ENCODE measurements at regions not wholly inside any gene's neighbourhood (a gene's known extent, or its start where the extent isn't known, plus 50 kb on each side); places are given as distances from the start of the nearest gene placed in this dataset.

DNA sequence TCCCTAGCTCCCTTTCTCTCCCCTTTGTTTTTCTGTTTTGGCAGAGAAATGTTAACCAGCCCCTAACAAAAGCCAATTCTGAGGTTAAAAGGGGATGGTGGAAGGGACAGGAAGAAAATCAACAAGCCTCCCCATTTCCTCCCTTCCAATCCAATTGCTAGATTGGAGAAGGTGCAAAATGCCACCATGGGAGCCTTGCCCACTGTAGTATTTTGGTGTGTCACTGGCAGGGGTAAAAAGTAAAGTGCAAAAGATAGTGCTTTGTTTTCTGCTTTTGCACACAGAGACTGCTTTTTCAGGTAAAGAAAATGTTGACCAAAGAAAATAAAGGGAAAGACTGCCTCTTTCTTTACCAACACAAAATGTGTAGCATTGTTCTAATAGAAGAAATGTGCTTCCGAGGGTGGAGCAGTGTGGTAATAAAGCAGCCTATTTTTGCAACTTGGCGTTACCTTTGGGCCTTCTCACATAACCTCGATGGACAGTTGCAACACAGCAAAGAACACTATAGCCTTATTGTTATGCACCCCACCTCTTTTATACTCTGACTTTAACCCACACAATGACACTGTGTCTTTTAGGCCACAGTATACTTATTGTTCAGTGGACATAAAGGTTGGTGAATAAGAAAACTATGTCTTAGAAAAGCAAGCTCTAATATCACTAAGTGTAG is 861.8 kb downstream of the BCL11A start:
- H3K4me3 ChIP-seq (ENCODE audit: control extremely low read depth in 1 of 5, extremely low read depth in 1 of 5, insufficient read depth in 1 of 5, low read depth in 2 of 5, low read length in 4 of 5), result no peak overlapping the region
- H3K27me3 ChIP-seq (replicated peaks in 1 of 4; ENCODE audit: control extremely low read depth in 1 of 4, control insufficient read depth in 3 of 4, insufficient read depth in 4 of 4, low read length in 3 of 4), result no peaks in the 10 kb centered on the region
- Mint-ChIP-seq H3K4me3 (no peak overlapping the region), H3K9me3 (ENCODE audit: insufficient read depth) (no peaks in the 10 kb centered on the region), H3K27ac (no peak overlapping the region), H3K4me1 (no peaks in the 10 kb centered on the region), H3K27me3 (no peaks in the 10 kb centered on the region)
- peaks cover 1 to 12% (median 2%) of the 10 kb centered on the region in 3 donors for H3K9me3 ChIP-seq (ENCODE audit: control extremely low read depth in 1 of 3, control insufficient read depth in 2 of 3, insufficient read depth in 1 of 3, low read length in 2 of 3)
- no peaks in the 10 kb centered on the region for H3K79me2 ChIP-seq (ENCODE audit: control insufficient read depth, insufficient read depth, low read length)
- CTCF ChIA-PET, result no interaction called here
- H3K9ac ChIP-seq (ENCODE audit: low read length), result no peak overlapping the region
- no peaks in the 10 kb centered on the region for H3K4me1 ChIP-seq (ENCODE audit: control insufficient read depth in 2 of 2, insufficient read depth in 2 of 2, low read length in 2 of 2)
- no peak overlapping the region for H3K27ac ChIP-seq (ENCODE audit: low read length in 2 of 2)
- POLR2A ChIA-PET, result no interaction called here
- DNase-seq (no peak), ATAC-seq (ENCODE audit: low read depth) (no peak)
- intact Hi-C loops (cut with micrococcal nuclease), result no loop called here
- no CpG with 5 or more reads among the region's 3 CpGs for WGBS (ENCODE audit: insufficient coverage)
- TF ChIP-seq EZH2 (IDR thresholded peaks at IDR 0.05; ENCODE audit: borderline replicate concordance, insufficient read depth, low read depth, low read length, poor library complexity, severe bottlenecking), result no peak
- TF ChIP-seq, protein P1, sequence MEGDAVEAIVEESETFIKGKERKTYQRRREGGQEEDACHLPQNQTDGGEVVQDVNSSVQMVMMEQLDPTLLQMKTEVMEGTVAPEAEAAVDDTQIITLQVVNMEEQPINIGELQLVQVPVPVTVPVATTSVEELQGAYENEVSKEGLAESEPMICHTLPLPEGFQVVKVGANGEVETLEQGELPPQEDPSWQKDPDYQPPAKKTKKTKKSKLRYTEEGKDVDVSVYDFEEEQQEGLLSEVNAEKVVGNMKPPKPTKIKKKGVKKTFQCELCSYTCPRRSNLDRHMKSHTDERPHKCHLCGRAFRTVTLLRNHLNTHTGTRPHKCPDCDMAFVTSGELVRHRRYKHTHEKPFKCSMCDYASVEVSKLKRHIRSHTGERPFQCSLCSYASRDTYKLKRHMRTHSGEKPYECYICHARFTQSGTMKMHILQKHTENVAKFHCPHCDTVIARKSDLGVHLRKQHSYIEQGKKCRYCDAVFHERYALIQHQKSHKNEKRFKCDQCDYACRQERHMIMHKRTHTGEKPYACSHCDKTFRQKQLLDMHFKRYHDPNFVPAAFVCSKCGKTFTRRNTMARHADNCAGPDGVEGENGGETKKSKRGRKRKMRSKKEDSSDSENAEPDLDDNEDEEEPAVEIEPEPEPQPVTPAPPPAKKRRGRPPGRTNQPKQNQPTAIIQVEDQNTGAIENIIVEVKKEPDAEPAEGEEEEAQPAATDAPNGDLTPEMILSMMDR (IDR thresholded peaks at IDR 0.05), result no peak
- H2AFZ ChIP-seq (ENCODE audit: insufficient read depth, low read depth, low read length, poor library complexity, severe bottlenecking), result no peak overlapping the region
- no peak overlapping the region for H3K4me2 ChIP-seq (replicated peaks; ENCODE audit: low read depth, low read length, poor library complexity, severe bottlenecking)
- no peaks in the 10 kb centered on the region for H3K36me3 ChIP-seq (replicated peaks in 1 of 2; ENCODE audit: control extremely low read depth in 1 of 2, control insufficient read depth in 1 of 2, extremely low read depth in 1 of 2, insufficient read depth in 2 of 2, low read length in 1 of 2)
- H4K20me1 ChIP-seq (ENCODE audit: control insufficient read depth, insufficient read depth, low read length, poor library complexity, severe bottlenecking), result no peaks in the 10 kb centered on the region

DNA sequence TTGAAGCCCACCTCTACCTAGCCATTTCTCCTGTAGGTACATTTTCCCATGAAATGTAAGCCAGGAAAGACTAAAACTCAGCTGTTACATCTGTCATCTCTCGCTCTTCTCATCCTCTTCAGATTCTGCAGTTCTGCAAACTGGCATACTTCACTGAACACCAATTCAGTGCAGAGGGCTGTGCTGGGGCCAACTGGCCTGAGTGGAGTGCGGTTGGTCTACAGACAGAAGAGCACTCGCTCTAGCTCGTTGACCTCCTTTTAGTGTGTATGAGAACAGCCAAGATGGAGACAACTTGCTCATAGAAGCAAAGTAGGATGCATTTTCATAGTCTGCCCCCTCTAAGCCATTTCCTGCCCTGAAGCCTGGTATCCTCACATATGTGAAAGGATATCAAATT is 862.6 kb downstream of the BCL11A start:
- ATAC-seq (ENCODE audit: low read depth), result no peak
- Histone ChIP-seq H3K4me1 (ENCODE audit: control insufficient read depth in 2 of 2, insufficient read depth in 2 of 2, low read length in 2 of 2) (no peaks in the 10 kb centered on the region), H3K4me2 (replicated peaks; ENCODE audit: low read depth, low read length, poor library complexity, severe bottlenecking) (no peak overlapping the region), H3K27ac (ENCODE audit: low read length in 2 of 2) (no peak overlapping the region), H3K9me3 (ENCODE audit: control extremely low read depth in 1 of 3, control insufficient read depth in 2 of 3, insufficient read depth in 1 of 3, low read length in 2 of 3) (peaks cover 1 to 12% (median 2%) of the 10 kb centered on the region in 3 donors), H3K9ac (ENCODE audit: low read length) (no peak overlapping the region), H3K4me3 (ENCODE audit: control extremely low read depth in 1 of 5, extremely low read depth in 1 of 5, insufficient read depth in 1 of 5, low read depth in 2 of 5, low read length in 4 of 5) (no peak overlapping the region), H3K27me3 (replicated peaks in 1 of 4; ENCODE audit: control extremely low read depth in 1 of 4, control insufficient read depth in 3 of 4, insufficient read depth in 4 of 4, low read length in 3 of 4) (no peaks in the 10 kb centered on the region), H2AFZ (ENCODE audit: insufficient read depth, low read depth, low read length, poor library complexity, severe bottlenecking) (no peak overlapping the region), H3K36me3 (replicated peaks in 1 of 2; ENCODE audit: control extremely low read depth in 1 of 2, control insufficient read depth in 1 of 2, extremely low read depth in 1 of 2, insufficient read depth in 2 of 2, low read length in 1 of 2) (no peaks in the 10 kb centered on the region), H3K79me2 (ENCODE audit: control insufficient read depth, insufficient read depth, low read length) (no peaks in the 10 kb centered on the region), H4K20me1 (ENCODE audit: control insufficient read depth, insufficient read depth, low read length, poor library complexity, severe bottlenecking) (no peaks in the 10 kb centered on the region)
- H3K4me1 Mint-ChIP-seq, result no peaks in the 10 kb centered on the region
- 96% methylated on average over 4 of the region's 4 CpGs for WGBS (ENCODE audit: insufficient coverage)
- intact Hi-C loops (cut with micrococcal nuclease), result no loop called here
- no peaks in the 10 kb centered on the region for H3K9me3 Mint-ChIP-seq (ENCODE audit: insufficient read depth)
- ChIA-PET POLR2A (no interaction called here), CTCF (no interaction called here)
- H3K27me3 Mint-ChIP-seq, result peaks cover 4% of the 10 kb centered on the region
- TF ChIP-seq, protein P1 (IDR thresholded peaks at IDR 0.05), result no peak
- TF ChIP-seq EZH2 (IDR thresholded peaks at IDR 0.05; ENCODE audit: borderline replicate concordance, insufficient read depth, low read depth, low read length, poor library complexity, severe bottlenecking), result no peak
- DNase-seq, result no peak
- H3K27ac Mint-ChIP-seq, result no peak overlapping the region
- H3K4me3 Mint-ChIP-seq, result no peak overlapping the region
